SK-N-SH (cell line): ENCODE measurements at regions not wholly inside any gene's neighbourhood (a gene's known extent, or its start where the extent isn't known, plus 50 kb on each side); places are given as distances from the start of the nearest gene placed in this dataset.

Experiments used
- CTCF ChIA-PET: fragments of 300-600, 350-600 bp; formaldehyde crosslinking; extraction: SDS; loops from one replicate; lab custom pipeline; 2021; lab: Yijun Ruan, JAX
- POLR2A ChIA-PET: fragments of 350-600 bp; sonication (Branson Sonifier 250); formaldehyde crosslinking; extraction: SDS; loops from one replicate; lab custom pipeline; 2020; ENCODE audit warnings: antibody characterized with exemption, inconsistent platforms; lab: Yijun Ruan, JAX
- DNase-seq: peaks from one replicate; pipeline ENCODE4 v3.0.0; 2012
- H2AFZ ChIP-seq: fragments of 200-600 bp; sonication (generic); 2 replicates; pipeline ENCODE4 v1.8.1; 2016; ENCODE audit warnings: antibody characterized with exemption, mild to moderate bottlenecking, low read depth
- H3F3A ChIP-seq: fragments of 200-600 bp; sonication (generic); replicated peaks from 2 replicates; pipeline ENCODE3; 2016; ENCODE audit warnings: antibody characterized with exemption, mild to moderate bottlenecking; ENCODE audit not compliant: insufficient read depth
- H3K27ac ChIP-seq, 2 experiments: fragments of 200-500 bp in 1 of 2; fragments of 200-600 bp in 1 of 2; sonication (Bioruptor generic) in 1 of 2; sonication (generic), shearing (Covaris generic) in 1 of 2; 2 replicates each; pipeline versions ENCODE4 v1.5.1 to v1.6.1; 2014 to 2016; ENCODE audit warnings: low read depth in 2 of 2, inconsistent platforms in 1 of 2, low read length in 1 of 2, mild to moderate bottlenecking in 1 of 2, mixed read lengths in 1 of 2
- H3K27me3 ChIP-seq: fragments of 200-600 bp; sonication (generic), shearing (Covaris generic); 2 replicates; pipeline ENCODE4 v1.6.1; 2016; ENCODE audit warnings: mixed run types; ENCODE audit not compliant: insufficient read depth
- H3K36me3 ChIP-seq, 2 experiments: fragments of 200-500 bp in 1 of 2; fragments of 200-600 bp in 1 of 2; sonication (Bioruptor generic) in 1 of 2; sonication (generic) in 1 of 2; replicated peaks in 1 of 2; 2 replicates each; pipeline versions ENCODE3 to v1.5.1; 2014 to 2016; ENCODE audit warnings: low read length in 1 of 2, mild to moderate bottlenecking in 1 of 2; ENCODE audit not compliant: insufficient read depth in 2 of 2, control insufficient read depth in 1 of 2
- H3K4me1 ChIP-seq, 2 experiments: fragments of 200-500 bp in 1 of 2; fragments of 200-600 bp in 1 of 2; sonication (Bioruptor generic) in 1 of 2; sonication (generic), shearing (Covaris generic) in 1 of 2; 2 replicates each; pipeline versions ENCODE4 v1.5.1 to v1.6.1; 2014 to 2016; ENCODE audit warnings: low read depth in 1 of 2, low read length in 1 of 2, mixed run types in 1 of 2; ENCODE audit not compliant: insufficient read depth in 2 of 2, control insufficient read depth in 1 of 2
- H3K4me2 ChIP-seq: fragments of 200-600 bp; sonication (generic), shearing (Covaris generic); 2 replicates; pipeline ENCODE4 v1.6.1; 2017; ENCODE audit warnings: mixed run types
- H3K4me3 ChIP-seq, 2 experiments: fragments of 200-500 bp in 1 of 2; fragments of 200-600 bp in 1 of 2; sonication (Bioruptor generic) in 1 of 2; sonication (generic), shearing (Covaris generic) in 1 of 2; 2 replicates each; pipeline versions ENCODE4 v1.5.1 to v1.8.1; 2014 to 2016; ENCODE audit warnings: low read depth in 2 of 2, inconsistent platforms in 1 of 2, low read length in 1 of 2, mild to moderate bottlenecking in 1 of 2, mixed read lengths in 1 of 2, moderate library complexity in 1 of 2
- H3K79me2 ChIP-seq: fragments of 200-600 bp; sonication (generic); 2 replicates; pipeline ENCODE4 v1.8.1; 2017; ENCODE audit warnings: mild to moderate bottlenecking; ENCODE audit not compliant: insufficient read depth
- H3K9ac ChIP-seq: fragments of 200-600 bp; sonication (generic); 2 replicates; pipeline ENCODE4 v1.6.1; 2017; ENCODE audit warnings: mixed run types
- H3K9me2 ChIP-seq: fragments of 200-600 bp; sonication (generic); 2 replicates; pipeline ENCODE4 v1.6.1; 2017; ENCODE audit warnings: mixed run types
- H3K9me3 ChIP-seq: fragments of 200-600 bp; sonication (generic); 2 replicates; pipeline ENCODE4 v1.6.1; 2017; ENCODE audit warnings: mixed run types, mild to moderate bottlenecking, moderate library complexity
- H4K20me1 ChIP-seq: fragments of 200-600 bp; sonication (generic); 2 replicates; pipeline ENCODE4 v1.6.1; 2017; ENCODE audit warnings: mild to moderate bottlenecking, mixed run types; ENCODE audit not compliant: insufficient read depth
- CHD2 ChIP-seq: fragments of 150-350 bp; IDR thresholded peaks from 2 replicates; pipeline ENCODE4 v1.6.1; 2018; ENCODE audit warnings: low read length; ENCODE audit not compliant: partially characterized antibody
- EZH2phosphoT487 ChIP-seq: fragments of 200-600 bp; sonication (generic); IDR thresholded peaks from 2 replicates; pipeline ENCODE4 v1.6.1; 2017; ENCODE audit warnings: low read depth, mixed run types, mild to moderate bottlenecking, antibody characterized with exemption, moderate library complexity, borderline replicate concordance
- FOSL2 ChIP-seq: IDR thresholded peaks from 2 replicates; pipeline ENCODE4 v1.4.0; 2012; ENCODE audit warnings: low read depth, mild to moderate bottlenecking, moderate library complexity, borderline replicate concordance
- FOXM1 ChIP-seq: IDR thresholded peaks from 2 replicates; pipeline ENCODE4 v1.4.0; 2012; ENCODE audit warnings: low read depth, mild to moderate bottlenecking
- GATA2 ChIP-seq: sonication (generic); formaldehyde crosslinking; IDR thresholded peaks from 2 replicates; pipeline ENCODE4 v1.5.0; 2020; ENCODE audit warnings: mild to moderate bottlenecking, missing genetic modification reagents
- NFIC ChIP-seq: IDR thresholded peaks from 2 replicates; pipeline ENCODE4 v1.4.0; 2012; ENCODE audit warnings: borderline replicate concordance
- RAD21 ChIP-seq: IDR thresholded peaks from 2 replicates; pipeline ENCODE4 v1.6.1; 2012; ENCODE audit warnings: mild to moderate bottlenecking, low read length
- RCOR1 ChIP-seq: fragments of 150-350 bp; IDR thresholded peaks from 2 replicates; pipeline ENCODE4 v1.6.1; 2017; ENCODE audit warnings: antibody characterized with exemption, low read length
- RFX5 ChIP-seq: IDR thresholded peaks from 2 replicates; pipeline ENCODE4 v1.6.1; 2012; ENCODE audit warnings: mild to moderate bottlenecking, improper control_type of control experiment, low read length
- RXRA ChIP-seq: IDR thresholded peaks from 2 replicates; pipeline ENCODE4 v1.4.0; 2012; ENCODE audit warnings: low read depth, mild to moderate bottlenecking, borderline replicate concordance
- SIN3A ChIP-seq: IDR thresholded peaks from 2 replicates; pipeline ENCODE4 v1.6.1; 2012; ENCODE audit warnings: low read depth, mild to moderate bottlenecking, low read length, moderate library complexity, borderline replicate concordance
- USF2 ChIP-seq: fragments of 150-350 bp; IDR thresholded peaks from 2 replicates; pipeline ENCODE4 v1.6.1; 2017; ENCODE audit warnings: antibody characterized with exemption, low read length, low read depth, borderline replicate concordance
- YY1 ChIP-seq: IDR thresholded peaks from 2 replicates; pipeline ENCODE4 v1.4.0; 2012; ENCODE audit warnings: low read depth, mild to moderate bottlenecking
- WGBS: methylation state at CpG from one replicate; pipeline ENCODE4 v1.1.6; 2017; ENCODE audit warnings: low lambda C conversion rate; 5-methylcytosine and 5-hydroxymethylcytosine counted together

- H3K36me3 ChIP-seq = no peaks in the 10 kb centered on the region
- no peak overlapping the region for H3K4me2 ChIP-seq
- WGBS = 51% methylated on average over 4 of the region's 4 CpGs
- no peak overlapping the region for H2AFZ ChIP-seq
- no peaks in the 10 kb centered on the region for H3K9me3 ChIP-seq
- no peak overlapping the region for H3K9ac ChIP-seq
- TF ChIP-seq EZH2phosphoT487 (no peak), CHD2 (no peak), GATA2 (no peak), USF2 (no peak), YY1 (no peak), FOSL2 (no peak), FOXM1 (no peak), RAD21 (no peak)
- no peaks in the 10 kb centered on the region for H3K27me3 ChIP-seq
- no peaks in the 10 kb centered on the region for H3K9me2 ChIP-seq
- ChIA-PET CTCF (interaction anchor here (0.6 to 1.5 kb wide), 5 partner anchors 13 to 577 kb away, joined by 3 to 7 read pairs (median 3); no protein-coding TSS in a partner anchor), POLR2A (no interaction called here)
- no peaks in the 10 kb centered on the region for H3F3A ChIP-seq
- H3K4me3 ChIP-seq = no peak overlapping the region
- no peak overlapping the region for H3K27ac ChIP-seq
- H3K4me1 ChIP-seq = no peaks in the 10 kb centered on the region
- no peak for DNase-seq
- H3K79me2 ChIP-seq = no peaks in the 10 kb centered on the region
- H4K20me1 ChIP-seq = no peaks in the 10 kb centered on the region
Measured at GRCh38 chr1:29772584-29773100, 536.3 kb downstream of the PTPRU start.

- Histone ChIP-seq H3K4me2 (no peak overlapping the region), H3F3A (no peaks in the 10 kb centered on the region), H3K9me2 (no peaks in the 10 kb centered on the region), H3K9me3 (no peaks in the 10 kb centered on the region), H3K27ac (no peak overlapping the region), H2AFZ (no peak overlapping the region), H3K9ac (no peak overlapping the region), H3K79me2 (no peaks in the 10 kb centered on the region), H3K4me3 (no peak overlapping the region), H3K27me3 (no peaks in the 10 kb centered on the region), H4K20me1 (no peaks in the 10 kb centered on the region), H3K36me3 (no peaks in the 10 kb centered on the region), H3K4me1 (no peaks in the 10 kb centered on the region)
- 34% methylated on average over 10 of the region's 11 CpGs for WGBS
- no peak for TF ChIP-seq SIN3A
- TF ChIP-seq USF2 = no peak
- no peak for TF ChIP-seq EZH2phosphoT487
- TF ChIP-seq RXRA = no peak
- no peak for TF ChIP-seq NFIC
- TF ChIP-seq RCOR1 = no peak
- no peak for TF ChIP-seq RFX5
- TF ChIP-seq FOXM1 = no peak
- no peak for DNase-seq
- CTCF ChIA-PET = interaction anchor here (1.1 to 1.6 kb wide), 2 partner anchors 11 to 64 kb away, joined by 3 read pairs; no protein-coding TSS in a partner anchor
- POLR2A ChIA-PET = no interaction called here
Measured at GRCh38 chr1:29767769-29768425, 531.6 kb downstream of the PTPRU start.
